NCI-H524 (cell line): ENCODE measurements at regions not wholly inside any gene's neighbourhood (a gene's known extent, or its start where the extent isn't known, plus 50 kb on each side); places are given as distances from the start of the nearest gene placed in this dataset.
"Not testable (repeated sequence)": the region's sequence is repeated elsewhere in the genome, so short reads cannot be mapped to it uniquely, and the experiment has no call there.

ENCODE experiments used
- DNase-seq, 2 experiments: peaks; one replicate each; lab custom pipeline; 2025; lab: John Stamatoyannopoulos, UW

GRCh38 chr12:97616946-97617345 lies 154.3 kb downstream of the RMST start:
- no peak for DNase-seq

DNA sequence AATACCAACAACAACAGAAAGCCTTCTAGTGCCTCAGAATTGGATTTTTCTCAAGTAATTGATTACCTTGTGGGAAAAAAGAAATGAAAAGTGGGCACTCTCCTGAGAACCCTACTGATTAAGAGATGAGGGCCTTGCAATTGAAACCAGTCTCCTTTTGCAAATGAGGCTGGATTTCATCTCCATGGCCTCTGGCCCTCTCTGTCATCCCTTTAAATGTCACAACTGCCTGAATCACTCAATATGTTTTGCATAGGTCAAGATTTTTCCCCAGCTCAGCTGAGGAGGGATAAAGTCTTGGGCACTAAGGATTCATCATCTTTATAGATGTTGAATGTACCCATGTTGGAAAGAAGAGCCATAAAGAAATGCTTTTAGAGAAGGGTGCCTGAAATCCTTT lies 166.4 kb downstream of the RMST start:
- DNase-seq = no peak

DNA sequence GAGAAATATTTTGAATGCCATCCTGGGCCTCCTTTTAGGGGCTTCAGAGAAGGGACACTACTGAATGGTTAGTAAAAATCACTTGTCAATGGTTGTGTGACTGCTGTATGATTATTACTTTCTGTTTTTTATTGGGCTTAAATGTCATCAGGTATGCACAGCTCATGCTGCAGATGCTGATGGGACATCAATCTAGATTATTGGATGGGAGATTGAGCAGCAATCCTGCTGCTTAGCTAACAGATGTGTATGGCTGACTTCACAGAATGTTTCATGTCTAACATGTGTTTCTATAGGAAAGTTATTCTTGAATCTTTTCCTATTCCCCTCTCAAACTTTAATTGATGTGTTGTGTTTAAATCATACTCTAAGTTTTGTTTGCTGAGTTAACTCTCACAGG lies 166.8 kb downstream of the RMST start:
- no peak for DNase-seq

- DNase-seq = no peak
Measured at GRCh38 chr12:97630356-97630755, 167.8 kb downstream of the RMST start.

- no peak for DNase-seq
Measured at GRCh38 chr12:97630875-97631274, 168.3 kb downstream of the RMST start.

GRCh38 chr12:97637770-97638169 lies 175.2 kb downstream of the RMST start:
- no peak for DNase-seq

- DNase-seq = no peak
Measured at GRCh38 chr12:97638739-97639138, 176.1 kb downstream of the RMST start.

DNA sequence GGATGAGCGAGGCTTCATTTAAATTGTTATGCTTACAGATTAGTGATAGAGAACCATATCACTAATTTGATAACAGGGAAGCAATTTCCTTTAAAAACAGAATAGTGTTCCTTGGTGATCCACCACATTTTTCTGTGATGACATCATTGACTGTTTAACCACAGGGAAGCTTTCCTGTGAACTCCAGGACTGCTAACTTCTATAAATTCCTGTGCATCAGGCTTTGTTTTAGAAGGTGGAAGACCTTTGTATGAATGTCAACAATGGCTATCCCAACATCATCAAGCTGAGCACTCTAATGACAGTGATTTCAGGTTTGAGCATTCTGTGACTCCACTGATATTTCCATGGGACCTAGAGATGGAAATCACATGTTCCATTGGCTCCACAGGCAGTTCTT lies 177.1 kb downstream of the RMST start:
- DNase-seq = no peak

- DNase-seq = no peak
Measured at GRCh38 chr12:97640826-97641225, 178.2 kb downstream of the RMST start.

GRCh38 chr12:97642911-97643310 lies 180.3 kb downstream of the RMST start:
- no peak for DNase-seq

DNA sequence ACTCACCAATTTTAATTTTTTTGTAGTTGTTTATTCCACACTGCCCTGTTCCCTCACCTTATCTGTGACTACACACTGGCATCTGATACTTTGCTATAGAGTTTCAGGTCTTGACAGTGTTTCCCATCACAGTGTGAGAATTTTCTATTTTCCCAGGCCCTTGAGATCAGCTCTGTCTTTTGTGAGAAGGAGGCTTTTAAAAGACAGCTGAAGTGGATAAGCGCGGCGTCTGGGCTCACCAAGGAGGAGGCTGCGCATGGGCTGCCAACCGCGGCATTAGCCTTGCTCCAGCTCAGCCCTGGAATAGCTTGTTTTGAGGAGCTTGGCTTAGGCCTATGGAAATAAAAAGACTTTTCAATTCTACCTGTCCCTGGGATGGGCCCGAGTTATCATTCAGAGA lies 181.3 kb downstream of the RMST start:
- DNase-seq = no peak

- no peak for DNase-seq
Measured at GRCh38 chr12:97645726-97646125, 183.1 kb downstream of the RMST start.

- no peak for DNase-seq
Measured at GRCh38 chr12:97647142-97647541, 184.5 kb downstream of the RMST start.

DNA sequence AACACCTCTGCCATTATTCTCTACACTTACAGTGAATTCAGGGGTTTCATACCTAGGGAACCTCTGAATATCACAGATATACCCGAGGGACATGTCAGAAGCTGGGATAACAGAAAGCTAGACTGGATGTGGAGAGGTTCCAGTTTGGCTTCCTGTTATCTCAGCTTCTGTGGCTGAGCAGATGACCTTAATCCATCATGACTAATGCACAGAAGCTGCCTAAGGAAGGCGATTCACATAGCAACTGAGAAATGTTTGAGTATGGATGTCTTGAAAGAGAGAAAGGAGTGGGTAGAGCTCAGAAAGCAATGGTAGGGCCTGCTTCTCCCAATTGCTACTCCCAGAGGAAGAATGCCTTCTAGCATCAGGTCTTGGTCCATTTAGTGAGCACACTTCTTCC lies 187.6 kb downstream of the RMST start:
- no peak for DNase-seq

DNA sequence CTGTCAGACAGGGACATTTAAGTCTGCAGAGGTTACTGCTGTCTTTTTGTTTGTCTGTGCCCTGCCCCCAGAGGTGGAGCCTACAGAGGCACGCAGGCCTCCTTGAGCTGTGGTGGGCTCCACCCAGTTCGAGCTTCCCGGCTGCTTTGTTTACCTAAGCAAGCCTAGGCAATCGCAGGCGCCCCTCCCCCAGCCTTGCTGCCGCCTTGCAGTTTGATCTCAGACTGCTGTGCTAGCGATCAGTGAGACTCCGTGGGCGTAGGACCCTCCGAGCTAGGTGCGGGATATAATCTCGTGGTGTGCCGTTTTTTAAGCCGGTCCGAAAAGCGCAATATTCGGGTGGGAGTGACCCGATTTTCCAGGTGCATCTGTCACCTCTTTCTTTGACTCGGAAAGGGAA lies 193.9 kb downstream of the RMST start:
- not testable (repeated sequence) for DNase-seq

DNA sequence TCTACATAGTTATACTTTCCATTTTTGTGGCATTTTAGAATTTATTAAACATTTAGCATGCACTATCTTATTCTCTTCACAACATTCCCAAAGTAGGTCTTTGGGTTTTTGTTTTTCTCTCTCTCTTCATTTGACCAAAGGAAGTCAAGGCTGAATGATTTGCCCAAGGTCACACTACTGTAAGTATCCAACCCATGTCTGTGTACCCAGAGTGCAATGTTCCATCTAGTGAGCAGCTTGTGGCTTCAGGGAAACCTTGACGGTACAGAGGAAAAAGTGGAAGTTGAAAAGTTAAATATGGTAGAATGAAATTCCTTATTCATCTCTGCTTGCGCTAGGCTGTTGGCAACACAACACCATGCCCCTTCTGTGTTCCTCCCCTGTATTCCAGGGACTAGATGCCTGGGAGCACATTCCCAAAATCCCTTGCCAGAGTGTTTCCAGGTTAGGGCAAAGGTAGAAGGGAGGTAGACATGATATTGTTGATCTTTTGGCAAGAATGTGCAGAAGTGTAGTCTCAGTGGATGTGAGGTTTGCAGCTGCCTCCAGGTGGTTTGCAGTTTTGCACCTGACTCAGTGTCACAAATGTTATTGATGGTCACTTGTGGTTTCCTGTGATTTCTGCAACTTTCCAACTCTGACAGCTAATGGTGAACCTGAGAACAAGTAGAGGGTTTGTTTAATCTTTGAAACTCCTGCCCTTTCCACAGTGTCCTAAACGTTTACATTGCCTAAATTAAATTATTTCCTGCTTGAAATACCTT lies 196.7 kb downstream of the RMST start:
- DNase-seq = no peak

GRCh38 chr12:97666263-97666662 lies 203.7 kb downstream of the RMST start:
- DNase-seq = no peak

DNA sequence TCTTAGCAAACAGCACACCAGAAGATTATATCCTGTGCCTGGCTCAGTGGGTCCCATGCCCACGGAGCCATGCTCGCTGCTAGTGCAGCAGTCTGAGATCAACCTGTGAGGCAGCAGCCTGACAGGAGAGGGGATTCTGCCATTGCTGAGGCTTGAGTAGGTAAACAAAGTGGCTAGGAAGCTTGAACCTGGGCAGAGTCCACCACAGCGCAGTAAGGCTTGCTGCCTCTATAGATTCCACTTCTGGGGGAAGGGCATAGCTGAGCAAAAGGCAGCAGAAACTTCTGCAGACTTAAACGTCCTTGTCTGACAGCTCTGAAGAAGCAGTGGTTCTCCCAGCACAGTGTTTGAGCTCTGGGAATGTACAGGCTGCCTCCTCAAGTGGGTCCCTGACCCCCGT lies 210.3 kb downstream of the RMST start:
- DNase-seq = no peak

DNA sequence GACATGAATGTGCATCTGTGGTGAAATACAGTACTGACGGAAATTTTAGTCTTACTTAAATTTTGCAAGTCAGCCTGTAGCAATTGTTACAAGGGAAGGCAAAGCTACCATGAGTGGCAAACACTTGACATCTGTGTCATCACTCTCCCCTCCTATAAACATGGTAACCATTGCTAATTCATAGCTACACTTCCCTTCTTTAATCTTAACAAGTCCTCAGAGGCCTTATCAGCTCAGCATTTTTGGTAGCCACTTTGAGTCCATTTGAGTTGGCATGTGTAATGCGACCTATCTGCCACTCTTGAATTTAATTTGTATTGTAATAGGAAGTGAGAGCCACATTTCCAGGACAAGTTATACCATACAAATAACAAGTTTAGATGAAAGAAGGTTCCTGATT lies 218.1 kb downstream of the RMST start:
- DNase-seq = no peak

- DNase-seq = no peak
Measured at GRCh38 chr12:97681612-97682504, 219.3 kb downstream of the RMST start.

- DNase-seq = no peak
Measured at GRCh38 chr12:97685360-97685759, 222.8 kb downstream of the RMST start.

DNA sequence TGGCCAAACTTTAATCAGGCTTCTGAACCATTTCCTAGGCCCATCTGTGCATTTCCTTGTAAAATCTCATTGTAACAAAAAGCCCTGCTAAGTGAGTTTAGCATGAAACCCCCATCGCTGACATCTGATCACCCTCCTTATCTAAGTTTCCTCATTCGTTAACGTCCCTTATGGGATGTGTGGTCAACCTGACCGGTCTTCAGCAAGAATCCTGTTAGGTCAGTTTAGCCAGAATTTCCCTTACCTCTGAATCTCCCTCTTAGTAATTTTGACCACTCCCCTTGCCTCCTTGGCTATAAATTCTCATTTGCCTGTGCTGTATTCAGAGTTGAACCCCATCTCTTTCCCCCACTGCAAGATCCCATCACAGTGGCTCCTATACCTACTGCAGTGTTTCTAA lies 239.3 kb downstream of the RMST start:
- no peak for DNase-seq

DNA sequence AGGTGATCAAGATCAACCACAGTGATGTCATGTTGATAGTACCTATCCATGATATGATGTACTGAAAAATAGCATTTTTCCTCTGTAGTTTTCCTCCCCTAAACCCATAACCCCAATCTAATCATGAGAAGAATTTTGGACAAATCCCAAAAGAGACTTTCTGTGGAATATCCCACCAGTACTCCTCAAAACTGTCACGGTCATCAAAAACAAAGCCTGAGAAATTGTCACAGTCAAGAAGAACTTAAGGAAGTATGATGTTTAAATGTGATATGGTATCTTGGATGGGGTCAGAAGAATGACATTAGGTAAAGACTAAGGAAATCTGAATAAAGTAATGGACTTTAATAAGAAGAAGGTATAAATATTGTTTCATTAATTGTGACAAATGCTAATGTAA lies 248.8 kb downstream of the RMST start:
- no peak for DNase-seq
